MM.1S (cell line): ENCODE measurements at regions not wholly inside any gene's neighbourhood (a gene's known extent, or its start where the extent isn't known, plus 50 kb on each side); places are given as distances from the start of the nearest gene placed in this dataset.

Source experiments
- DNase-seq: peaks from one replicate; pipeline ENCODE4 v3.0.0-alpha.2; 2015
- H2AFZ ChIP-seq: fragments of 300-600 bp; sonication (generic); 2 replicates; pipeline ENCODE4 v1.6.0; 2016; ENCODE audit warnings: antibody characterized with exemption, low read length
- H3F3A ChIP-seq: fragments of 300-600 bp; sonication (generic); 2 replicates; pipeline ENCODE4 v1.6.1; 2016; ENCODE audit warnings: mild to moderate bottlenecking, antibody characterized with exemption, low read length, moderate library complexity, mixed read lengths; ENCODE audit not compliant: insufficient read depth
- H3K27ac ChIP-seq: fragments of 300-600 bp; sonication (generic); 2 replicates; pipeline ENCODE4 v1.5.1; 2016; ENCODE audit warnings: mild to moderate bottlenecking, low read length
- H3K27me3 ChIP-seq: fragments of 300-600 bp; sonication (generic); replicated peaks from 2 replicates; pipeline ENCODE4 v1.6.0; 2016; ENCODE audit warnings: low read length; ENCODE audit not compliant: insufficient read depth
- H3K36me3 ChIP-seq: fragments of 300-600 bp; sonication (generic); replicated peaks from 2 replicates; pipeline ENCODE4 v1.6.1; 2016; ENCODE audit warnings: mild to moderate bottlenecking, low read length, mixed read lengths; ENCODE audit not compliant: insufficient read depth
- H3K4me1 ChIP-seq: fragments of 300-600 bp; sonication (generic); 2 replicates; pipeline ENCODE4 v1.6.1; 2016; ENCODE audit warnings: low read length, mixed read lengths
- H3K4me2 ChIP-seq: fragments of 300-600 bp; sonication (generic); 2 replicates; pipeline ENCODE4 v1.6.0; 2016; ENCODE audit warnings: low read depth, low read length
- H3K4me3 ChIP-seq: fragments of 300-600 bp; sonication (generic); 2 replicates; pipeline ENCODE4 v1.5.1; 2016; ENCODE audit warnings: low read length, mixed read lengths
- H3K79me2 ChIP-seq: fragments of 300-600 bp; sonication (generic); 2 replicates; pipeline ENCODE4 v1.6.1; 2016; ENCODE audit warnings: mixed run types, low read length, mixed read lengths
- H3K9ac ChIP-seq: fragments of 300-600 bp; sonication (generic); 2 replicates; pipeline ENCODE4 v1.6.1; 2016; ENCODE audit warnings: low read length, mixed read lengths
- H3K9me2 ChIP-seq: fragments of 300-600 bp; sonication (generic); replicated peaks from 2 replicates; pipeline ENCODE4 v1.6.1; 2016; ENCODE audit warnings: mild to moderate bottlenecking, low read length, mixed read lengths; ENCODE audit not compliant: insufficient read depth
- H3K9me3 ChIP-seq: fragments of 300-600 bp; sonication (generic); replicated peaks from 2 replicates; pipeline ENCODE4 v1.6.1; 2016; ENCODE audit warnings: mild to moderate bottlenecking, low read length, mixed read lengths; ENCODE audit not compliant: insufficient read depth
- H4K20me1 ChIP-seq: fragments of 300-600 bp; sonication (generic); 2 replicates; pipeline ENCODE4 v1.6.1; 2016; ENCODE audit warnings: mild to moderate bottlenecking, low read length, moderate library complexity, mixed read lengths; ENCODE audit not compliant: insufficient read depth
- EZH2 ChIP-seq: fragments of 300-600 bp; sonication (generic); optimal IDR thresholded peaks from 2 replicates; pipeline ENCODE3; 2017; ENCODE audit warnings: low read depth, mild to moderate bottlenecking, antibody characterized with exemption, low read length, mixed read lengths
- EZH2phosphoT487 ChIP-seq: fragments of 300-600 bp; sonication (generic); IDR thresholded peaks from 2 replicates; pipeline ENCODE4 v1.6.1; 2018; ENCODE audit warnings: antibody characterized with exemption, low read length
- TF ChIP-seq, protein P1 (sequence below): fragments of 300-600 bp; sonication (generic); IDR thresholded peaks from 2 replicates; pipeline ENCODE4 v1.5.1; 2016; ENCODE audit warnings: antibody characterized with exemption, low read length, mixed read lengths

DNA sequence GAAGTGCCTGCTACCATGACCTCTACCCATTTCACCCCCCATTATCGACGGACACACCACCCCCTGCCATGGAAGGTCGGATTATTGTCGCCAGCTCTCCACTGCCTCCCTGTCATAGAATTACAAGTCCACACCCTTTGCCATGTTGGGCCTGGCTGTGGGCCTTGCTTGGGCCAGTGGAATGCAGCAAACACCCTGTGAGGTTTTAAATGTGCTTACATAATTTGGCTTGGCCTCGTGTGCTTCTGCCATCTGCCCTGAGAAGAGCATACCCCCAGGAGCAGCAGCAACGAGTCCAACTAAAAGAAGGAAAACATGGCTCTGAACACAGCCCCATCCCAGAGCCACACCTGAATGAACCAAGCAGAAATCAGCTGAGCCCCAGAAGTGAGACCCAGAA, 94.1 kb upstream of the PRDM11 start:
- H3K36me3 ChIP-seq: no peaks in the 10 kb centered on the region
- no peak for TF ChIP-seq EZH2phosphoT487
- TF ChIP-seq, protein P1, sequence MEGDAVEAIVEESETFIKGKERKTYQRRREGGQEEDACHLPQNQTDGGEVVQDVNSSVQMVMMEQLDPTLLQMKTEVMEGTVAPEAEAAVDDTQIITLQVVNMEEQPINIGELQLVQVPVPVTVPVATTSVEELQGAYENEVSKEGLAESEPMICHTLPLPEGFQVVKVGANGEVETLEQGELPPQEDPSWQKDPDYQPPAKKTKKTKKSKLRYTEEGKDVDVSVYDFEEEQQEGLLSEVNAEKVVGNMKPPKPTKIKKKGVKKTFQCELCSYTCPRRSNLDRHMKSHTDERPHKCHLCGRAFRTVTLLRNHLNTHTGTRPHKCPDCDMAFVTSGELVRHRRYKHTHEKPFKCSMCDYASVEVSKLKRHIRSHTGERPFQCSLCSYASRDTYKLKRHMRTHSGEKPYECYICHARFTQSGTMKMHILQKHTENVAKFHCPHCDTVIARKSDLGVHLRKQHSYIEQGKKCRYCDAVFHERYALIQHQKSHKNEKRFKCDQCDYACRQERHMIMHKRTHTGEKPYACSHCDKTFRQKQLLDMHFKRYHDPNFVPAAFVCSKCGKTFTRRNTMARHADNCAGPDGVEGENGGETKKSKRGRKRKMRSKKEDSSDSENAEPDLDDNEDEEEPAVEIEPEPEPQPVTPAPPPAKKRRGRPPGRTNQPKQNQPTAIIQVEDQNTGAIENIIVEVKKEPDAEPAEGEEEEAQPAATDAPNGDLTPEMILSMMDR: no peak
- TF ChIP-seq EZH2: no peak
- H3K4me2 ChIP-seq: no peak overlapping the region
- no peak overlapping the region for H3K4me3 ChIP-seq
- peaks cover 14% of the 10 kb centered on the region for H3K4me1 ChIP-seq
- H3K79me2 ChIP-seq: no peaks in the 10 kb centered on the region
- H2AFZ ChIP-seq: no peak overlapping the region
- H3K9me3 ChIP-seq: no peaks in the 10 kb centered on the region
- no peak overlapping the region for H3K27ac ChIP-seq
- DNase-seq: no peak
- no peaks in the 10 kb centered on the region for H4K20me1 ChIP-seq
- no peaks in the 10 kb centered on the region for H3K9me2 ChIP-seq
- no peaks in the 10 kb centered on the region for H3F3A ChIP-seq
- no peaks in the 10 kb centered on the region for H3K27me3 ChIP-seq
- no peak overlapping the region for H3K9ac ChIP-seq

DNA sequence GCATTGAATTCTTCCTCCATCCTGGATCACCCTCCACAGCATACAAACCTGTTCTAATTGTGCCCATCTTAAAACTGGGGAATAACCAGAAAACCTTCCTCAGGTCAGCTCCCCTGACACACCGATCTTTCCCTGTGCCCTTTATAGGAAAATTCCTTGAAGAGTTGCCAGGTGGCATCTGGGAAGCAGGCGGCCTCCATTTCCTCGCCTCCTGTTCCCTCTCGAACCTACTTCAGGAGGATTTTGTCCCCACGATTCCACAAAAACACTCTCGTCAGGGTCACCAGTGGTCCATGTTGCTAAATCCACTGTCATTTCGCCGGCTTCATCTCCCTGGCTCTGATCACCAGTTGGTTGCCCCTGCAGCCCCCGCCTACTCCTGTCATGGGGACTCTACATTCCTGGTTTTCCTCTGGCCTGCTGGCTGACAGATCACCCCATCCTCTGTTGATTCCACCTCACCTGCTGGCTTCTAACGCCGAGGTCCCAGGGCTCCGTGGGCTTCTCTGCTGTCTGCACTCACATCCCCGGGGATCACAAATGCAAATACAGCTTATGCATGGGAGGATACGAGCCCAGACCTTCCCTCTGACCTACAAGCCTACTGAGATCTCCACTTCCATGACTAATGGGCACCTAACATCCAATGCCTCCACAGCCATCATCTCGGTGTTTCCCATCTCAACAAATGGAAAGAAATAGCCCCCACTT, 92.5 kb upstream of the PRDM11 start:
- H4K20me1 ChIP-seq: no peaks in the 10 kb centered on the region
- H3K27me3 ChIP-seq: no peaks in the 10 kb centered on the region
- no peaks in the 10 kb centered on the region for H3F3A ChIP-seq
- no peak for DNase-seq
- H3K27ac ChIP-seq: no peak overlapping the region
- no peaks in the 10 kb centered on the region for H3K9me2 ChIP-seq
- no peak overlapping the region for H3K4me2 ChIP-seq
- no peak overlapping the region for H2AFZ ChIP-seq
- H3K4me1 ChIP-seq: peaks cover 14% of the 10 kb centered on the region
- H3K4me3 ChIP-seq: no peak overlapping the region
- no peak overlapping the region for H3K9ac ChIP-seq
- H3K36me3 ChIP-seq: no peaks in the 10 kb centered on the region
- H3K9me3 ChIP-seq: no peaks in the 10 kb centered on the region
- no peaks in the 10 kb centered on the region for H3K79me2 ChIP-seq
- TF ChIP-seq EZH2 (no peak), EZH2phosphoT487 (no peak)
- TF ChIP-seq, protein P1: no peak

DNA sequence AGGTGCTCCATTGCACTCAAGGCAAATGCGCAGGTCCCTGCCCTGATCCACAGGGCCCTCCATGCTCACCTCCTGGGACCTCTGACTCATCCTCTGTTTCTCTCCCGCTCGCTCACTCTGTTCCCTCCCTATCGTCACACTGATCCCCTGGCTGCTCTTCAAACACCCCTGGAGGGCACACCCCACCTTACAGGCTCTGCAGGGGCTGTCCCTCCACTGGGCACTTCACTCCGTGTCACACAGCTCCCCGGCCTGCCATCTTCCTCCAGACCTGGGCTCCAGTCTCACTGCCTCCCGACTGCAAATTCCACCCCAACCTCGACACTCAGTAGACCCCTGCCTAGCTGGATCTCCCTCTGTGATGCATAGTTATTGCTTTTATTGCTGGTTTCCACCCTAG, 91.5 kb upstream of the PRDM11 start:
- Histone ChIP-seq H3K9ac (no peak overlapping the region), H3K4me2 (no peak overlapping the region), H3K27me3 (no peaks in the 10 kb centered on the region), H3K79me2 (no peaks in the 10 kb centered on the region), H3K36me3 (no peaks in the 10 kb centered on the region), H3F3A (no peaks in the 10 kb centered on the region), H3K9me3 (no peaks in the 10 kb centered on the region), H3K27ac (no peak overlapping the region), H4K20me1 (no peaks in the 10 kb centered on the region), H3K4me3 (no peak overlapping the region), H2AFZ (no peak overlapping the region), H3K4me1 (peaks cover 7% of the 10 kb centered on the region), H3K9me2 (no peaks in the 10 kb centered on the region)
- DNase-seq: no peak
- TF ChIP-seq, protein P1: no peak
- TF ChIP-seq EZH2: no peak
- no peak for TF ChIP-seq EZH2phosphoT487
